ENCODE measurements at regions not wholly inside any gene's neighbourhood (a gene's known extent, or its start where the extent isn't known, plus 50 kb on each side); places are given as distances from the start of the nearest gene placed in this dataset.

- Histone ChIP-seq H3K9me3 (ENCODE audit: insufficient read depth, low read depth, low read length) (no peaks in the 10 kb centered on the region), H3K18ac (ENCODE audit: low read length) (no peak overlapping the region), H4K91ac (ENCODE audit: low read depth, low read length) (no peak overlapping the region), H3K14ac (ENCODE audit: low read length) (no peak overlapping the region), H3K79me2 (ENCODE audit: control insufficient read depth, insufficient read depth, low read length, poor library complexity) (no peaks in the 10 kb centered on the region), H2BK12ac (ENCODE audit: low read length) (no peak overlapping the region), H3K23ac (ENCODE audit: low read length) (no peak overlapping the region), H3K4ac (ENCODE audit: low read depth, low read length) (no peak overlapping the region), H3K9ac (ENCODE audit: low read length) (no peak overlapping the region), H2BK120ac (ENCODE audit: insufficient read depth, low read length, poor library complexity) (no peak overlapping the region), H2AFZ (ENCODE audit: insufficient read depth, low read length, poor library complexity) (no peak overlapping the region), H3K4me1 (ENCODE audit: control insufficient read depth in 1 of 2, insufficient read depth in 2 of 2, low read length in 2 of 2) (no peaks in the 10 kb centered on the region), H3K4me2 (ENCODE audit: low read length) (no peak overlapping the region), H3K4me3 (ENCODE audit: low read depth, low read length) (no peak overlapping the region), H2BK5ac (ENCODE audit: low read depth, low read length, poor library complexity) (no peak overlapping the region), H3K36me3 (ENCODE audit: control insufficient read depth in 1 of 2, insufficient read depth in 2 of 2, low read length in 2 of 2) (no peaks in the 10 kb centered on the region), H3K27me3 (ENCODE audit: insufficient read depth, low read length) (no peaks in the 10 kb centered on the region), H2AK5ac (ENCODE audit: low read length) (no peak overlapping the region), H3K27ac (ENCODE audit: low read depth, low read length) (no peak overlapping the region), H3K79me1 (ENCODE audit: low read length) (no peaks in the 10 kb centered on the region), H4K12ac (ENCODE audit: low read depth, low read length) (peak overlapping the region; percentile 7), H4K8ac (ENCODE audit: low read depth, low read length) (no peak overlapping the region)
- no peak for DNase-seq
- no CpG with 5 or more reads among the region's 4 CpGs for WGBS (ENCODE audit: extremely low coverage, insufficient coverage, insufficient read length)
Observed at GRCh38 chr18:73245345-73245744, 377.6 kb upstream of the NETO1 start.

- H3K27ac ChIP-seq (ENCODE audit: low read depth, low read length) = no peak overlapping the region
- H3K27me3 ChIP-seq (ENCODE audit: insufficient read depth, low read length) = no peaks in the 10 kb centered on the region
- H3K4me2 ChIP-seq (ENCODE audit: low read length) = no peak overlapping the region
- no peaks in the 10 kb centered on the region for H3K79me1 ChIP-seq (ENCODE audit: low read length)
- no peak overlapping the region for H3K23ac ChIP-seq (ENCODE audit: low read length)
- no peaks in the 10 kb centered on the region for H3K36me3 ChIP-seq (ENCODE audit: control insufficient read depth in 1 of 2, insufficient read depth in 2 of 2, low read length in 2 of 2)
- H3K9ac ChIP-seq (ENCODE audit: low read length) = no peak overlapping the region
- no peak overlapping the region for H3K4me3 ChIP-seq (ENCODE audit: low read depth, low read length)
- no peak overlapping the region for H2BK12ac ChIP-seq (ENCODE audit: low read length)
- no peak overlapping the region for H4K91ac ChIP-seq (ENCODE audit: low read depth, low read length)
- H4K12ac ChIP-seq (ENCODE audit: low read depth, low read length) = no peak overlapping the region
- no peak overlapping the region for H3K14ac ChIP-seq (ENCODE audit: low read length)
- WGBS (ENCODE audit: extremely low coverage, insufficient coverage, insufficient read length) = no CpG with 5 or more reads among the region's 1 CpG
- no peak overlapping the region for H2AK5ac ChIP-seq (ENCODE audit: low read length)
- H3K4me1 ChIP-seq (ENCODE audit: control insufficient read depth in 1 of 2, insufficient read depth in 2 of 2, low read length in 2 of 2) = no peaks in the 10 kb centered on the region
- H4K8ac ChIP-seq (ENCODE audit: low read depth, low read length) = no peak overlapping the region
- H2BK5ac ChIP-seq (ENCODE audit: low read depth, low read length, poor library complexity) = no peak overlapping the region
- no peaks in the 10 kb centered on the region for H3K79me2 ChIP-seq (ENCODE audit: control insufficient read depth, insufficient read depth, low read length, poor library complexity)
- DNase-seq = no peak
- H3K9me3 ChIP-seq (ENCODE audit: insufficient read depth, low read depth, low read length) = no peaks in the 10 kb centered on the region
- no peak overlapping the region for H3K18ac ChIP-seq (ENCODE audit: low read length)
- no peak overlapping the region for H2AFZ ChIP-seq (ENCODE audit: insufficient read depth, low read length, poor library complexity)
- H2BK120ac ChIP-seq (ENCODE audit: insufficient read depth, low read length, poor library complexity) = no peak overlapping the region
- H3K4ac ChIP-seq (ENCODE audit: low read depth, low read length) = no peak overlapping the region
Observed at GRCh38 chr18:73244401-73244800, 376.6 kb upstream of the NETO1 start.

GRCh38 chr18:73240899-73241298, 373.1 kb upstream of the NETO1 start:
- Histone ChIP-seq H4K91ac (ENCODE audit: low read depth, low read length) (no peak overlapping the region), H3K27ac (ENCODE audit: low read depth, low read length) (no peak overlapping the region), H4K12ac (ENCODE audit: low read depth, low read length) (no peak overlapping the region), H4K8ac (ENCODE audit: low read depth, low read length) (no peak overlapping the region), H3K79me2 (ENCODE audit: control insufficient read depth, insufficient read depth, low read length, poor library complexity) (no peaks in the 10 kb centered on the region), H3K27me3 (ENCODE audit: insufficient read depth, low read length) (no peaks in the 10 kb centered on the region), H3K23ac (ENCODE audit: low read length) (no peak overlapping the region), H2BK12ac (ENCODE audit: low read length) (no peak overlapping the region), H3K4ac (ENCODE audit: low read depth, low read length) (no peak overlapping the region), H2AFZ (ENCODE audit: insufficient read depth, low read length, poor library complexity) (no peak overlapping the region), H2BK5ac (ENCODE audit: low read depth, low read length, poor library complexity) (no peak overlapping the region), H3K14ac (ENCODE audit: low read length) (no peak overlapping the region), H3K9ac (ENCODE audit: low read length) (no peak overlapping the region), H2AK5ac (ENCODE audit: low read length) (no peak overlapping the region), H3K18ac (ENCODE audit: low read length) (no peak overlapping the region), H3K79me1 (ENCODE audit: low read length) (no peaks in the 10 kb centered on the region), H3K4me1 (ENCODE audit: control insufficient read depth in 1 of 2, insufficient read depth in 2 of 2, low read length in 2 of 2) (peaks cover 0 to 3% of the 10 kb centered on the region in 2 experiments), H3K36me3 (ENCODE audit: control insufficient read depth in 1 of 2, insufficient read depth in 2 of 2, low read length in 2 of 2) (no peaks in the 10 kb centered on the region), H3K9me3 (ENCODE audit: insufficient read depth, low read depth, low read length) (no peaks in the 10 kb centered on the region), H2BK120ac (ENCODE audit: insufficient read depth, low read length, poor library complexity) (no peak overlapping the region), H3K4me3 (ENCODE audit: low read depth, low read length) (no peak overlapping the region), H3K4me2 (ENCODE audit: low read length) (no peak overlapping the region)
- no peak for DNase-seq
- WGBS (ENCODE audit: extremely low coverage, insufficient coverage, insufficient read length) = no CpG with 5 or more reads among the region's 2 CpGs

- H2BK120ac ChIP-seq (ENCODE audit: insufficient read depth, low read length, poor library complexity) = no peak overlapping the region
- H2AK5ac ChIP-seq (ENCODE audit: low read length) = no peak overlapping the region
- no peak overlapping the region for H4K12ac ChIP-seq (ENCODE audit: low read depth, low read length)
- H2AFZ ChIP-seq (ENCODE audit: insufficient read depth, low read length, poor library complexity) = no peak overlapping the region
- H3K9ac ChIP-seq (ENCODE audit: low read length) = no peak overlapping the region
- H2BK12ac ChIP-seq (ENCODE audit: low read length) = no peak overlapping the region
- H3K18ac ChIP-seq (ENCODE audit: low read length) = no peak overlapping the region
- no peak overlapping the region for H3K23ac ChIP-seq (ENCODE audit: low read length)
- no peak overlapping the region for H3K14ac ChIP-seq (ENCODE audit: low read length)
- H3K79me2 ChIP-seq (ENCODE audit: control insufficient read depth, insufficient read depth, low read length, poor library complexity) = no peaks in the 10 kb centered on the region
- peaks cover 3% of the 10 kb centered on the region for H3K79me1 ChIP-seq (ENCODE audit: low read length)
- H4K91ac ChIP-seq (ENCODE audit: low read depth, low read length) = no peak overlapping the region
- DNase-seq = peak in 1 of 2 donors; percentile 4
- no peak overlapping the region for H3K4me3 ChIP-seq (ENCODE audit: low read depth, low read length)
- no peak overlapping the region for H2BK5ac ChIP-seq (ENCODE audit: low read depth, low read length, poor library complexity)
- H3K4me2 ChIP-seq (ENCODE audit: low read length) = no peak overlapping the region
- peak overlapping the region; percentile 59 for H3K27ac ChIP-seq (ENCODE audit: low read depth, low read length)
- H3K4me1 ChIP-seq (ENCODE audit: control insufficient read depth in 1 of 2, insufficient read depth in 2 of 2, low read length in 2 of 2) = peaks cover 3 to 5% of the 10 kb centered on the region in 2 experiments
- H3K36me3 ChIP-seq (ENCODE audit: control insufficient read depth in 1 of 2, insufficient read depth in 2 of 2, low read length in 2 of 2) = no peaks in the 10 kb centered on the region
- H3K9me3 ChIP-seq (ENCODE audit: insufficient read depth, low read depth, low read length) = no peaks in the 10 kb centered on the region
- no peaks in the 10 kb centered on the region for H3K27me3 ChIP-seq (ENCODE audit: insufficient read depth, low read length)
- no peak overlapping the region for H3K4ac ChIP-seq (ENCODE audit: low read depth, low read length)
- H4K8ac ChIP-seq (ENCODE audit: low read depth, low read length) = no peak overlapping the region
Observed at GRCh38 chr18:73235921-73236320, 368.1 kb upstream of the NETO1 start.

All from trophoblast cell (in vitro differentiated cells and primary cell).